ENCODE measurements at regions not wholly inside any gene's neighbourhood (a gene's known extent, or its start where the extent isn't known, plus 50 kb on each side); places are given as distances from the start of the nearest gene placed in this dataset.

GRCh38 chr9:2303056-2303455, 287.9 kb downstream of the SMARCA2 start:
- Histone ChIP-seq H3K27me3 (no peaks in the 10 kb centered on the region), H3K36me3 (no peaks in the 10 kb centered on the region), H3K4me3 (no peak overlapping the region), H3K27ac (no peak overlapping the region), H3K4me1 (no peaks in the 10 kb centered on the region), H3K9me3 (no peaks in the 10 kb centered on the region)
- whole genome bisulfite sequencing = 62% methylated on average over 3 of the region's 3 CpGs
- no peak for DNase-seq (ENCODE audit: low spot score in 2 of 2)
- TF ChIP-seq EP300 (IDR thresholded peaks at IDR 0.05) = no peak
- no peak for TF ChIP-seq CTCF (IDR thresholded peaks at IDR 0.05)
- TF ChIP-seq POLR2A (IDR thresholded peaks at IDR 0.05) = no peak
- no peak for TF ChIP-seq POLR2AphosphoS5 (IDR thresholded peaks at IDR 0.05)

GRCh38 chr9:2307480-2307879, 292.3 kb downstream of the SMARCA2 start:
- no peak overlapping the region for H3K4me3 ChIP-seq
- no peak overlapping the region for H3K27ac ChIP-seq
- H3K36me3 ChIP-seq = no peaks in the 10 kb centered on the region
- H3K9me3 ChIP-seq = no peaks in the 10 kb centered on the region
- TF ChIP-seq EP300 (IDR thresholded peaks at IDR 0.05) = no peak
- no peak for TF ChIP-seq CTCF (IDR thresholded peaks at IDR 0.05)
- no peak for TF ChIP-seq POLR2AphosphoS5 (IDR thresholded peaks at IDR 0.05)
- TF ChIP-seq POLR2A (IDR thresholded peaks at IDR 0.05) = no peak
- DNase-seq (ENCODE audit: low spot score in 2 of 2) = no peak
- no peaks in the 10 kb centered on the region for H3K27me3 ChIP-seq
- no peaks in the 10 kb centered on the region for H3K4me1 ChIP-seq
- WGBS = 79% methylated on average over 4 of the region's 4 CpGs

- TF ChIP-seq EP300 (IDR thresholded peaks at IDR 0.05) = no peak
- no peak for TF ChIP-seq POLR2AphosphoS5 (IDR thresholded peaks at IDR 0.05)
- TF ChIP-seq POLR2A (IDR thresholded peaks at IDR 0.05) = no peak
- no peak for TF ChIP-seq CTCF (IDR thresholded peaks at IDR 0.05)
- no peak overlapping the region for H3K4me3 ChIP-seq
- no peaks in the 10 kb centered on the region for H3K27me3 ChIP-seq
- no peaks in the 10 kb centered on the region for H3K36me3 ChIP-seq
- no peaks in the 10 kb centered on the region for H3K4me1 ChIP-seq
- H3K27ac ChIP-seq = no peak overlapping the region
- no peak for DNase-seq (ENCODE audit: low spot score in 2 of 2)
- peaks cover 22% of the 10 kb centered on the region for H3K9me3 ChIP-seq
Measured at GRCh38 chr9:2311920-2312319, 296.8 kb downstream of the SMARCA2 start.

DNA sequence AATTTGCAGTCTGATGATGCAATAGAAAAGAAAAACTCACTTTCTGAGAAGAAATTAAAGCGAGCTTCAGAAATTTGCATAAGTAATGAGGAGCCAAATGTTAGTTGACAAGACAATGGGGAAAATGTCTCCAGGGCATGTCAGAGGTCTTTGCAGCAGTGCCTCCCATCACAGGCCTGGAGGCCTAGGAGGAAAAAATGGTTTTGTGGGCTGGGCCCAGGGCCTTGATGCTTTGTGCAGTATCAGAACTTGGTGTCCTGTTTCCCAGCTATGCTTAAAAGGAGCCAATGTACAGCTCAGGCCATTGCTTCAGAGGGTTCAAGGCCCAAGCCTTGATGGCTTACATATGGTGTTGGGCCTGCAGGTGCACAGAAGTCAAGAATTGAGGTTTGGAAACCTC, 298.4 kb downstream of the SMARCA2 start:
- Histone ChIP-seq H3K27ac (no peak overlapping the region), H3K4me1 (no peaks in the 10 kb centered on the region), H3K27me3 (no peaks in the 10 kb centered on the region), H3K9me3 (peaks cover 22% of the 10 kb centered on the region), H3K36me3 (no peaks in the 10 kb centered on the region), H3K4me3 (no peak overlapping the region)
- DNase-seq (ENCODE audit: low spot score in 2 of 2) = no peak
- WGBS = 90% methylated on average over 1 of the region's 1 CpG
- TF ChIP-seq POLR2A (IDR thresholded peaks at IDR 0.05) (no peak), EP300 (IDR thresholded peaks at IDR 0.05) (no peak), POLR2AphosphoS5 (IDR thresholded peaks at IDR 0.05) (no peak), CTCF (IDR thresholded peaks at IDR 0.05) (no peak)

GRCh38 chr9:2317591-2317990, 302.4 kb downstream of the SMARCA2 start:
- no peaks in the 10 kb centered on the region for H3K4me1 ChIP-seq
- no peak overlapping the region for H3K27ac ChIP-seq
- TF ChIP-seq POLR2AphosphoS5 (IDR thresholded peaks at IDR 0.05) (no peak), CTCF (IDR thresholded peaks at IDR 0.05) (no peak), POLR2A (IDR thresholded peaks at IDR 0.05) (no peak), EP300 (IDR thresholded peaks at IDR 0.05) (no peak)
- 83% methylated on average over 1 of the region's 1 CpG for whole genome bisulfite sequencing
- no peak for DNase-seq (ENCODE audit: low spot score in 2 of 2)
- H3K27me3 ChIP-seq = no peaks in the 10 kb centered on the region
- peaks cover 22% of the 10 kb centered on the region for H3K9me3 ChIP-seq
- no peaks in the 10 kb centered on the region for H3K36me3 ChIP-seq
- no peak overlapping the region for H3K4me3 ChIP-seq
